Esophagus (tissue), 2 donors: ENCODE measurements at regions not wholly inside any gene's neighbourhood (a gene's known extent, or its start where the extent isn't known, plus 50 kb on each side); places are given as distances from the start of the nearest gene placed in this dataset.

Experiments used
- H3K27ac ChIP-seq, 2 donors: one replicate each; pipeline ENCODE4 v1.5.1; 2013; ENCODE audit warnings: low read depth in 2 of 2, mild to moderate bottlenecking in 2 of 2, inconsistent platforms in 1 of 2, low read length in 1 of 2, moderate library complexity in 1 of 2
- H3K27me3 ChIP-seq, 2 donors: one replicate each; pipeline ENCODE4 v1.6.1; 2013; ENCODE audit warnings: low read length in 2 of 2, control low read depth in 1 of 2, mild to moderate bottlenecking in 1 of 2; ENCODE audit not compliant: insufficient read depth in 2 of 2, control insufficient read depth in 1 of 2
- H3K36me3 ChIP-seq, 2 donors: one replicate each; pipeline ENCODE4 v1.6.1; 2013; ENCODE audit warnings: low read length in 1 of 2; ENCODE audit not compliant: control insufficient read depth in 2 of 2, insufficient read depth in 2 of 2
- H3K4me1 ChIP-seq, 2 donors: one replicate each; pipeline ENCODE4 v1.6.1; 2013; ENCODE audit warnings: low read length in 1 of 2; ENCODE audit not compliant: control insufficient read depth in 2 of 2, insufficient read depth in 2 of 2
- H3K4me3 ChIP-seq, 2 donors: one replicate each; pipeline ENCODE4 v1.5.1; 2013; ENCODE audit warnings: low read length in 2 of 2, mild to moderate bottlenecking in 2 of 2, low read depth in 1 of 2, moderate library complexity in 1 of 2
- H3K9me3 ChIP-seq, 2 donors: one replicate each; pipeline ENCODE4 v1.6.1; 2013; ENCODE audit warnings: mild to moderate bottlenecking in 2 of 2, low read depth in 1 of 2, low read length in 1 of 2, moderate library complexity in 1 of 2; ENCODE audit not compliant: control insufficient read depth in 2 of 2, insufficient read depth in 1 of 2
- WGBS, 2 donors: extraction: QIAGEN DNeasy Blood & Tissue Kit; methylation state at CpG; one replicate each; pipeline ENCODE4 v1.1.7; 2013; 5-methylcytosine and 5-hydroxymethylcytosine counted together
- donor health status: healthy with polysubstance abuse.
- donor health status: Bipolar disorder and iron deficiency.

GRCh38 chr12:124497039-124497438 is 70.4 kb downstream of the NCOR2 start:
- no peaks in the 10 kb centered on the region for H3K9me3 ChIP-seq
- 36 to 51% methylated on average over 13 of the region's 13 CpGs for WGBS, 2 donors
- H3K36me3 ChIP-seq: peaks cover 0 to 20% of the 10 kb centered on the region in 2 donors
- no peak overlapping the region for H3K4me3 ChIP-seq
- H3K4me1 ChIP-seq: peaks cover 17 to 19% of the 10 kb centered on the region in 2 donors
- H3K27ac ChIP-seq: peak overlapping the region; percentile 1 to 68
- H3K27me3 ChIP-seq: no peaks in the 10 kb centered on the region

DNA sequence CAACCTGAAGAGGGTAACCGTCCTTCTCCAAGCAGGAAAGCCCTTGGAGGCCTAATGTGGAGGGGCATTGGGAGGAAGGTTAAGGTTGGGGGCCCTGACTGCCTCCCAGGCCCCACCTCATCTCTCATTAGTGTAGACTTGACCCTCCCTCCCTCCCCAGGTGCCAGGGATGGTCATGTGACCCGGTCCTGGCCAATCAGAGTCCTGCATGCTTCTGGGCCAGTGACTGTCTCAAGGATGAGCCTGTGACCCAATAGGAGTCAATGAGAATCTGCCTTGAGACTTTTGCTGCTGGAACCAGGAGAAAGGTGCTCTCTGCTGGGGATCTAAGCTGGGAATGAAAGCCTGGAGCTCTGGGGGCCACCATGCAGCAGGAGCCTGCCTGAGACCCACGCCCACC is 70.8 kb downstream of the NCOR2 start:
- peaks cover 15 to 19% of the 10 kb centered on the region in 2 donors for H3K4me1 ChIP-seq
- peaks cover 3 to 23% of the 10 kb centered on the region in 2 donors for H3K36me3 ChIP-seq
- WGBS, 2 donors: 61 to 81% methylated on average over 3 of the region's 3 CpGs

DNA sequence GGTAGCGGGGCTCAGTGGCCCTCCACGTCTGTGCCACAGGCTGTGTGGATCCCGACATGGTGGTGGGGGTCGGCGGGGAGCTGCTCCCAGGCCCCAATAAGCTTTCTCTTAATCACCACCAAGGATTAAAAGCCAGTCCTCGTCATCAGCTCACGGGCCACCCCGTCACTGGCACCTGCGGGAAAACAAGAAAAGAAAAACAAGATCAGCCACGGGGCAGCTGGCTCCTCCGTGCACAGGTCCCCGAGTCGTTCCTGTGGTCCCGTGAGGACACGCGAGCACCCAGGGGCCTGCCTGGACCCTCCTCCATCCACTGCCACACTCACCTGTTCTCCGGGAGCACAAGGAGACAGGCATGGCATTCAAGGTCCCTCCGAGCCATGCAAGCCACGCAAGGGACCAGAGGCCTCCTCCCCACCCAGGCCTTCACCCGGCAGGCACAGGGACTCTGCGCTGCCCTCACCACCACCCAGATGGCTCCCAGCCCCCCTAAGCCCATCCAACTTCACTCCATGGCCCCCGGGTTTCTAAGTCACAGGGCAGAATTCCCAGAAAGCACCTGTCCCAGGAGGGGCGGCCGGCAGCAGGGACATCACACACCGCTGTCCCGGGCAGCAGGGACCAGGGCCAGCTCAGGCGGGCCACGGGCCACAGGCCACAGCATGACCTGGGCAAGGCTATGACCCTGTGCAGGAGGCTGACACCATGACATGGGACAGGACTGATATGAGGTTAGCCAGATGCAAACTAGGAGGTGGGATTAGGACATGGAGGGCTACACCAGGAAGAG is 72.0 kb downstream of the NCOR2 start:
- no peaks in the 10 kb centered on the region for H3K27me3 ChIP-seq
- no peak overlapping the region for H3K4me3 ChIP-seq
- 83 to 87% methylated on average over 28 of the region's 28 CpGs for WGBS, 2 donors
- no peak overlapping the region for H3K27ac ChIP-seq
- H3K9me3 ChIP-seq: no peaks in the 10 kb centered on the region
- H3K4me1 ChIP-seq: peaks cover 10 to 16% of the 10 kb centered on the region in 2 donors
- H3K36me3 ChIP-seq: peaks cover 3 to 28% of the 10 kb centered on the region in 2 donors

More for the DNA sequence above, 70.8 kb downstream of the NCOR2 start:
- H3K27me3 ChIP-seq: no peaks in the 10 kb centered on the region
- no peak overlapping the region for H3K4me3 ChIP-seq
- no peaks in the 10 kb centered on the region for H3K9me3 ChIP-seq
- peak overlapping the region in 1 of 2 donors; percentile 68 for H3K27ac ChIP-seq

DNA sequence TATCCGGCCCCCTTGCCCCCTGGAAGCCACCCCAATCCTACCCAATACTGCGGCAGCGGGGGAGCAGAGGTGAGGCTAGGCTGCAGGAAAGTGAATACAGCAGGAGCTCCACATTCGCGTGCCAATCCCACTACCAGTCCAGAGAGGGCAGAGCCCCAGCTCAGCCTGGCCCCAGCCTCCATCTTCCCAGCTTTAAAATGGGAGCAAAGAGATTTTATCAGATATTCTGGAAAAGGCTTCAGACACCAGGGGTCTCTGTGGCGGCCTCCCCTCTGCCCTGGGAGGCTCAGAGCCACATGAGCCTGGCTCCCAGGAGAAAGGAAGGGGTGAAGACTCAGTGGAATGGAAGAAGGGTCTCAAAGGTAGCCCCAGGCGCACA is 72.7 kb downstream of the NCOR2 start:
- Histone ChIP-seq H3K27me3 (no peaks in the 10 kb centered on the region), H3K9me3 (no peaks in the 10 kb centered on the region), H3K4me1 (peaks cover 9 to 10% of the 10 kb centered on the region in 2 donors), H3K4me3 (no peak overlapping the region), H3K36me3 (peaks cover 3 to 33% of the 10 kb centered on the region in 2 donors), H3K27ac (no peak overlapping the region)
- 93 to 95% methylated on average over 7 of the region's 7 CpGs for WGBS, 2 donors

GRCh38 chr12:124493809-124494750 is 73.3 kb downstream of the NCOR2 start:
- Histone ChIP-seq H3K9me3 (no peaks in the 10 kb centered on the region), H3K36me3 (peaks cover 3 to 33% of the 10 kb centered on the region in 2 donors), H3K4me3 (no peak overlapping the region), H3K27ac (no peak overlapping the region), H3K4me1 (peaks cover 9% of the 10 kb centered on the region in 2 donors), H3K27me3 (no peaks in the 10 kb centered on the region)
- 76 to 80% methylated on average over 27 of the region's 27 CpGs for WGBS, 2 donors

DNA sequence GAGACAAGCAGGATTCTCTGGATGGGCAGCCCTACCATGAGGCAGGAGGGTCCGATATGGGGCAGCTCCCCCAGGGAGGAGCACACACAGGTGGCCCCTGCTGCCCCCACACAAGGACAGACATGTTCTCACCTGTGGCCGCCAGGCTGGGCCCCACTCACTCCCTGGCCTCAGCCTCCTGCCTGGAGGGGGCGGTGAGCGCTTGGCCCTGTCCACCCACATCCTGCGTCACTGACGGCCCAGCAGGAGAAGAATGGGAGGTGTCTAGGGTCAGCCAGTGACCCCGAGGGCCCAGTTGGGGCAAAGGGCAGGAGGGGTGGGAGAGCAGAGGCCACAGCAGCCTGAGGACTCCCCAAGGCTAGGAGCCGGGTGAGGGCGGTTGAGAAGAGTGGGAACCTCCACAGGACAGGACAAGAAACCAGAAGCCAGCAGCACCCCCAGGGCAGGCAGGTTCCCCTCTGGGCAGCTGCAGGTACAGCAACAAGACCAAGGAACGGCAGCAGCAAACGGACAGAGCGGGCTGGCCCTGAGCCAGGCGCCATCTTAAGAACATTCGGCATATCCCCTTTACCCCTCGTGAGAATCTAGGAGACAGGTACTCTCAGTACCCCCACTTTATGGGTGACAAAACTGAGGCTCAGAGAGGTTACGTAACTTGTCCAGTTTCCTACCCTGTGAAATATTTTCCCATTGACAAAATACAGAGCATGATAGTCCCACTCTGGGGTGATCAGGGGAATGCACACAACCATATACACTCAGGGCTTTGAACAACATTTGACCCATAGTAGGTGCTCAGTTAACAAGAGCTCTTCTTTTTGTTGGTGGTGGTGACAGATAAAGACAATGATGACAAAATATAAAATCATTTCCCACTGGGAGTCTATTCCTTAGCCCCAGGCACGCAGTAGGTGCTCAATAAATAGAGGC is 74.3 kb downstream of the NCOR2 start:
- peaks cover 3 to 33% of the 10 kb centered on the region in 2 donors for H3K36me3 ChIP-seq
- H3K27ac ChIP-seq: no peak overlapping the region
- no peaks in the 10 kb centered on the region for H3K27me3 ChIP-seq
- 72 to 73% methylated on average over 17 of the region's 17 CpGs for WGBS, 2 donors
- peaks cover 6 to 7% of the 10 kb centered on the region in 2 donors for H3K4me1 ChIP-seq
- no peak overlapping the region for H3K4me3 ChIP-seq
- H3K9me3 ChIP-seq: no peaks in the 10 kb centered on the region

DNA sequence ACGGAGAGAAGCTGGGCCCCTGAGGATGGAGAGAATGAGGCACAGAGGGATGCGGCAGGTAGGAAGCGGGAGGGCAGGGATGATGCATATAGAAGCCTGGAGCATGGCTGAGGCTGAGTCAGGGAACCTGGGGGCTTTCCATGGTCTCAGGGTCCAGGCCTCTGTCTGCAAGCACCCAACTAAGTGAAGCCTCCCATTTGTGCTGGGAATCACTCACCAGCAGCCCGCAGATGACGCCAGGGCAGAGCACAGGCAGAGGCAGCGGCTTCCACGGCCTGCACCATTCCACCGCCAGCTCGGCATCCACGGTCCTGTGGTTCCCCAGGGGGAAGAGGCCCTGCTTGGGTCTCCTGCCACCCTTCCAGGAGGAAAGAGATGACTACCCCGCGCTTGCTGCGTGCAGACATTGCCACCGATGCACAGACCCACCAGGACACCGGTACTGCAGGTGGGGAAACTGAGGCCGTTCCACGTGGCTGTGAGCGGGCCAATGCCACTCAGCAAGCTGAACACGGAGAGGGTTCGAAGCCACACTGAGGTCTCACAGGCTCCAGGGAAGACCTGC is 75.5 kb downstream of the NCOR2 start:
- peaks cover 3 to 35% of the 10 kb centered on the region in 2 donors for H3K36me3 ChIP-seq

DNA sequence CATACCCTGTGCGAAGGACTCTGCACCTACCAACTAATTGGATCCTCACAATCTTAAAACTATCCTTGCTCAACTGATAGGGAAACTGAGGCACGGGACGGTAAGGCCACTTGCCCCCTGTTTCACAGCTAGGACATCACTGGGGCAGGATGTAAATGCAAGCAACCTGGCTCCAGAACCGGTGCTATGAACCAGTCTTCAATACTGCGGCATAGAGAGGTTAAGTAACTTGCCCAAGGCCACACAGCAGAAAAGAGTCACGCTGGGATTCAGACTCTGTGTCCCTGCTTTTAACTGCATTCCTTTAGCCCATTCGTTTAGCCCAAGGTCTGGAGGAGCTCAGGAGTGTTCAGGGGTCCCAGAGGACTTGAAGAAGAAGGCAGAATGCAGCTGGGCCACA is 76.1 kb downstream of the NCOR2 start:
- no peak overlapping the region for H3K4me3 ChIP-seq
- H3K36me3 ChIP-seq: peaks cover 3 to 38% of the 10 kb centered on the region in 2 donors
- H3K27ac ChIP-seq: no peak overlapping the region
- H3K4me1 ChIP-seq: peaks cover 3% of the 10 kb centered on the region in 2 donors
- 79 to 85% methylated on average over 7 of the region's 7 CpGs for WGBS, 2 donors
- H3K9me3 ChIP-seq: no peaks in the 10 kb centered on the region
- H3K27me3 ChIP-seq: no peaks in the 10 kb centered on the region

More for the DNA sequence above, 75.5 kb downstream of the NCOR2 start:
- H3K27ac ChIP-seq: no peak overlapping the region
- no peaks in the 10 kb centered on the region for H3K27me3 ChIP-seq
- 92 to 94% methylated on average over 20 of the region's 20 CpGs for WGBS, 2 donors
- no peak overlapping the region for H3K4me3 ChIP-seq
- no peaks in the 10 kb centered on the region for H3K9me3 ChIP-seq
- peaks cover 3% of the 10 kb centered on the region in 2 donors for H3K4me1 ChIP-seq
